Renal pelvis (tissue), 1 donor: ENCODE measurements at regions not wholly inside any gene's neighbourhood (a gene's known extent, or its start where the extent isn't known, plus 50 kb on each side); places are given as distances from the start of the nearest gene placed in this dataset.
A peak's percentile ranks its signal among the peaks of the same experiment; 100 is the strongest.

ENCODE experiments used
- DNase-seq: peaks from one replicate; pipeline ENCODE4 v3.0.0-alpha.2; 2013

DNA sequence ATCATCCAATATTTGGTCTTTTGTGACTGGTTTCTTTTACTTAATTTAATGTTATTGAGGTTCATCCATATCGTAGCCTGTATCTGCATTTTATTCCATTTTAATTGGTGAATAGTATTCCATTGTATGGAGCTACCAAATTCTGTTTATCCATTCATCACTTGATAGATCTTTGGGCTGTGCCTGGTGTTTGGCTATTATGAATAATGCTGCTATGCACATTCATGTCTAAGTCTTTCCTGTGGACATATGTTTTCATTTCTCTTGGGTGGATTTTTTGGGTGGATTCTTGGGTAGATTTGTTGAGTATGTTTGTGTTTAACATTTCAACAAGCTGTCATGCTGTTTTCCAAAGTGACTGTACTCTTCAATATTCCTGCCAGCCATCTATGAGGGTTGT, 52.5 kb upstream of the NEDD4L start:
- no peak for DNase-seq

DNA sequence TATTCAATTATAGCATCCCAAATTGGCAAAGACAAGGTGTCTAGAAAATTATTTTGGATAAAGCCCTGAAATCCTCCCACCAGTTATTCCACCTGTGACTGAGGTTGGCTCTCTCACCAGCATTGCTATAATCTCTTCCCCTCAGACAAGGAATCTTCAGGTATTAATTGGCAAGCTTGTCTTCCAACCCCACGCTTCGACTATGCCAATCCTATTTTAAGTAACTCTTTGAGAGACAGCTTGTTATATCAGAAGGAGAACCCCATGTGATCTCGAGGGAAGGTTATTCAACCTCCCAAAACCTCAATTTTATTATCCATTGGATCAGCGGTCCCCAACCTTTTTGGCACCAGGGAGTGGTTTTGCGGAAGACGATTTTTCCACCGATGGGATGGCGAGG, 54.5 kb upstream of the NEDD4L start:
- DNase-seq = no peak

DNA sequence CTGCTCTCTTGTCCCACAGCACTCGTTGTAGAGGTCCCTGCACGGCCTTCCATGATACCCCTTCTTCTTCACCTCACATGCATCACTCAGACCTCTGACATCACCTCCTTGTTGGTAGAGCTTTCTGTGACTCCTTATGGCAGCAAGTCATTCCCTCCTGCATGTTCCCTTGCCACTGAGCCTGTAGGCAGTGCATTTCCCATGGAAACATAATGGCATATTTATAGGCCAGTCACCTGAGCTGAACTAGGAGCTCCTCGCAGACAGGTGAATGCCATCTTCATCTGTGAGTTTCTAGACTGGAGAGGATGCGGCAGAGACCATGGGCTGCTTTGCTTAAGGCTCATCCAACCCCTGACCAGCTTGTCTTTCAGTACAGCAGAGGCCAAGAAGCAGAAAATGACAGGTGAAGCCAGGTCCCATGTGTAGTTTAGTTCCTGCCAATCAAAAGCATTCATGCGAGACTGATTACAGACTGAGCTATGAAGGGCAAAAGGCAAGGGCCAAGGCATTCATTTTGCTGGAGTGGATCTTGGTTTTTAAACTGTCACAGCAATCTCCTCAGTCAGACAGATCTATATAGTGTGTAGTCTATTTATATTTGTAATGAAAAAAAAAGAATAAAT, 59.4 kb upstream of the NEDD4L start:
- DNase-seq = peak; percentile 30

DNA sequence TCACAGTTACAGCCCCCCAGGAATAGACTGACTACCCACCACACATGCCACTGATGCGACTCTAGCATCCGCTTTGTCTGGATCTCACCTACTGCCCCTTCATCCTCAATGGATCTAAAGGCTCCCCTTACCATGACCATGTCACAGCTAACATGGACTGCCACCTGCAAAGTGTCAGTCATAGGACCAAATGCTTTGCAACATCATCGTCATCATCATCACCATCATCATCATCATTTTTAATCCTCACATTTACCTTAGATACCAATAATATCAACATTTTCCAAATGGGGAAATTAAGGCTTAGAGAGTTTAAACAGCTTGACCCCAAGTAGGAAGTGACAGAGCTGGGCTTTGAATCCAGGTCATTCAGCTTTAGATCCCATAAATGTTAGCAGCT, 60.1 kb upstream of the NEDD4L start:
- no peak for DNase-seq

DNA sequence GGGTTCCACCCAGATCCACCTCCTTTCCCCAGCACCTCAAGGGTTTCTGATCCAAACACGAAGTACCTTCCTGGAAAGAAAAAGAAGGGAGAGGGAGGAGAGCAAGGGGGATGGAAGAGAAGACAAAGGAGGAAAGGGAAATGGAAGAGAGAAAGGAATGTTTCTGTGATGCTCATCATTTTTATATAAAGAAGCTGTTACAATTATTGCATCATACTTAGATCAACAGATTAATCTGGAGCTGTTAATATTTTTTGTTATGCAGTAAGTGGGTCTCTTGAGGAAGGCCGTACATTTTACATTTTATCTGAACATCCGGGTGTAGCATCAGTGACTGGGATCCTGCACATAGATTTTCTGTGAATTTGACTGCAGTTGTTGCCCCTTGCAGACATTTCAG, 60.6 kb upstream of the NEDD4L start:
- no peak for DNase-seq

DNA sequence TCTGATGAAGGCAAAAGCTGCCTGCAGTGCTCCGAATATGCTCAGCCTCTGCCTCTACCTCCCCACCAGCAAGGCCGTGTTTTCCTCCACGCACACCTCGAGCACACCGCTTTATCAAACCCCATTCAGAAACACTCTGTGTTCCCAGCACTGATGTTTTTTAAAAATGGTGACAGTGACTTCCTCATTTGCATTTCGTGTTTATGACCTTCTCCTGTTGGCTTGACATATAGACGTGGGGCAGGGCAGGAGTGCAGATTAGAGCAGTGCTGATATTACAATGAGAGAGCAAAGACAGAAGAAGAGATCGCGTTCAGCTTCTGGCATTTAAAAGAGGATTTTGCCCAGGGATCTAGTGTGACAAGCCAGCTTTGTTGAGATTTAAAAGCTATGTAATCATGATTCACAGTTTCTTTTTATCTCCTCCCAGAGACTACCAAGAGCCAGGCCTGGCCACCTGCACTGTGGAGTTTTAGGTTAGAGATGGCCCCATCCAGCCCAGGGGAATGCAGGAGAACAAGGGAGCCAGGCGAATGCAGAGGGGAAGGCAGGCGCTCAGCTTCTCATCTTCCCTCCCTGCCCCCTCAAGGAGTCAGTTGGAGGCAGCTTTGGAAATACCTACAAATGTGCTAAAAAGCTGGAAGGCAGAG, 61.5 kb upstream of the NEDD4L start:
- DNase-seq = no peak

DNA sequence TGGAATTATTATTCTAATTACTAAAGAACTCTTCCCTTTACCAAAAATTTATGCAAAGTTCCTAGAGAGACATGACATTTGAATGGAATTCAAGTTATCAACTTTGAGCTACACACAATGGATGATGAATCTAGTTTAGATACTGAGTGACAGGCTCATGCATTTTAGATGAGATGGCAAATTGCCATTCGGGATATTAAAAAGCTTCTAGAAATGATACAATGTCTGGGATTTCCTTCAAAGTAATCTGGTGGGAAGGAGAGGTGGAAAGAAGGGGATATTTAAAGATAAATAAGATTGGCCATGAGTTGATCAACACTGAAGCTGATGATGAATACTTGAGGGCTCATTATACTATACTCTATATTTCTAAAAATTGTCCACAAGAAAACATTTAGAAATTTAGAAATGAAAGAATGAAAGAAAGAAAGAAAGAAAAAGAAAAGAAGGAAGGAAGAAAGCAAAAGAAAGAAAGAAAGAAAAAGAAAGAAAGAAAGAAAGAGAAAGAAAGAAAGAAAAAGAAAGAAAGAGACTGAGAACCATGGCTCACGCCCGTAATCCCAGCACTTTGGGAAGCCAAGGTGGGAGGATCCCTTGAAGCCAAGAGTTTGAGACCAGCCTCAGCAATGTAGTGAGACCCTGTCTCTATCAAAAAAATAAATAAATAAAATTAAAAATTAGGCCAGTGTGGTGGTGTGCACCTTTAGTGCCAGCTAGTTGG, 62.6 kb upstream of the NEDD4L start:
- no peak for DNase-seq

DNA sequence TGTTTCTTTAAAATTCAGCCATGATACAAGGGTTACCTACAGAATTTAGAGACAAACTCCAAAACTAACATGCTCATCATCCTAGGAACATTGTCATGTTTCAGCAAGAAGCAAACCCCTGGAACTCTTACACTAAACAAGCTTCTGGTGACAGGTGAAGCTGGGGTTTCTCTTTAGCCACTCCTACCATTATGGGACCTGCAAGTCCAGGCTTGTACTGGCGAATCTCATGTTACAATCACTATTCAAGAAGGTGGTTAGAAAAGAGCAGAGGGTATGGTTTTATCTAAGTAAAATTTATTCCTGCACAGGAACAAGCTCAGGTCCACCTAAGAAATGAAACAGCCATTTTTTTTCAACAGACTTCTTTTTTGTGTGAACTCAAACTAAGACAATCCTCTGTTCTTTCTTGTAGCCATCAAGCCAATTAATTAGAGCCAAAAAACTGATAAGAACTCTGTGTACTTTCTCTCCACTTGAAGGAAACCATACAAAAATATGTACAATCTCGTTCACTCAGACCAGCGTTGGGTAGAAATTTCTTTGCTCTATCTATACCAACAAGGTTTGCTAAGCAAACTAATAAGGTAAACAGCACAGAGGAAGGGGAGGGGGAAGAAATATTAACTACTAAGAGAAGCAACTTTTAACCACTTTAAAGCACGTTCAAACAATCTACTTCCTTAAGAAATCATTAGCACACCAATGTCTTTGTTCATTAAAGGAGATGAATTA, 63.3 kb upstream of the NEDD4L start:
- no peak for DNase-seq

DNA sequence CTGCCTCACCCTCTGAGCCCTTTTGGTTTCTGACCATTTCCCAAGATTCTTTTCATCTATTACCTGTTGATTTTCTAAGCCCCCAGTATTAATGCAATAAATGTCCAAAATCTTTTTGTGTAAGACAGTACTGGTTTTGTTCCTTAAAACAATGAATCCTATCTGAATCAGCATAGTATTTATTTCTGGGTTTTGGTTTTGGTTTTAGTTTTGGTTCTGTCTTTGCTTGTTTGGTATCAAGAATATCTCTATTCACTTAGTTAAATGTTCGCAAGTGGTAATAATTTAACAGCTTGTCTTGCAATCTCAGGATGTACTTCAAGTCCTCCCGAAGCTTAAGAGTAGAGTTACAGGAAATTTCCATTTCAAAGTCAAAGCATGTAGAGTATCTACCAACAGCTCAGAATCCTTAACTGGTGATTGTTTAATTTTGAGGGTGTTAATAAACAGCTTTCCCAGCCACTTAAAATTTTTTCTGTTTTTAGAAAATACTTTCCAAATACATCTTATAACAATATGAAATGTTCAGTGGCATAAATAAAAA, 67.7 kb upstream of the NEDD4L start:
- no peak for DNase-seq

DNA sequence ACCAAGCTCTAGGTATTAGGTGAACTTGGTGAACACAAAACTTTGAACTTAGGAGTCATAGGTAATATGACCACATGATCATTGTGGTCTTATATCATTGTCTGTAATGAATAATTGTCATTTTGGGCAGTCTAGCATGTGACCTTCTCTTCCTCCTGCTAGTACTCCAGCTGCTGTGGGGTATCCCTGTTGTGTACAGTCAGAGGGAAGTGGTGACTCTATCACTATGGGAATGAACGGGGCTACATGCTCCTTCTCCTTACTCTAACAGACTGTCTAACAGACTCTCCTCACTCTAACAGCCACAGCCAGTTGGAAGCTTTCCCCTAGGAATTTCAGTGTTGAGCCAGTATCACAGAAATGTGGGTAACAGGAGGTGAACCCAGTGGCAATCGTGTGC, 68.2 kb upstream of the NEDD4L start:
- DNase-seq = no peak

DNA sequence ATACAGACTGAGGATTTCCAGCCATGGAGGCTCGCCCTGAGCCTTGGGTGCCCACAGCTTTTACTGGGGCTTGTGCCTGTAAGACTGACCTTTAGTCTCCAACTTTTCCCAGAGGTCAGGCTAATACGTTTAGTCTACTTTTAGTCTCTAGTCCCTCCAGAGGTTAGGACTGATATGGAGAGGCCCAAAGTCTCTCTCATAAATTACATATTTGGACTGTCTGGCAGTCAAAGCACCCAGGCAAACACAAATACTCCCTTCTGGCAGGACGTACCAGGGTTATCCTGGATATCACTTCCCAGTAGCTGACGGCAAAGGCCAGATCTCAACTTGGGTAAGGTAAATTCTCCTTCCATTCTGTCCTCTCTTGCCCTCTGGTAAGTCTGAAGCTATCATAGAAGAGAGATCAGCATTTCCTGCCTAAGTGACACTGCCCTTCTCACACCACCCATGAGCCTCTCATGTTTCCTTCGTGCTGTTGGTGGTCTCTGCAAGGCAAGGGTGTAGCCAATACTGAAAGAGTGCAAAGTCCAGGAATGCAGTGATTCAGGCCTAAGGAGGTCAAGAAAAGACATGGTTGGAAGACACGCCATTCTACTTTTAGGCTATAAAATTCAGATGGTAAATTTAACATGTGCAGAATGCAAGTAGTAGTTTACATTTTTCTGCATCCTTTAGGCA, 69.3 kb upstream of the NEDD4L start:
- DNase-seq = no peak

DNA sequence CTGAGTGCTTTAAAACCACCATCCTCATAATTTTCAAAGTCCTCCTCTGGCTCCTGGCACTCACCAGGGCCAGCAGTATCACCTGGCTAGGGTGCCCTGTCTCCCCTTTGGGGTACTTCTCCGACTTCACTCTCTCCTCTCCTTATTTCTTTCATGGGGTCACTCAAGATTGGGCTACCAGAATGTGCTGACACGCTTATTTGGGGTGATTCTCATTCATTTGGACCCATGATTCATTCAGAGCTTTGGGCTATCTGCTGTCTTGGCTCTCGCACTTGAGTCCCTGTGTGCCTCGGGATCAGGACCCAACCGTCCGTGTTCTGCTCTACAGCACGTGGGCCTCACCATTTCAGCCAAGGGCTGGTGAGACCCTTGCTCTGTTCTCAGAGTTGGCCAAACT, 70.1 kb upstream of the NEDD4L start:
- no peak for DNase-seq

DNA sequence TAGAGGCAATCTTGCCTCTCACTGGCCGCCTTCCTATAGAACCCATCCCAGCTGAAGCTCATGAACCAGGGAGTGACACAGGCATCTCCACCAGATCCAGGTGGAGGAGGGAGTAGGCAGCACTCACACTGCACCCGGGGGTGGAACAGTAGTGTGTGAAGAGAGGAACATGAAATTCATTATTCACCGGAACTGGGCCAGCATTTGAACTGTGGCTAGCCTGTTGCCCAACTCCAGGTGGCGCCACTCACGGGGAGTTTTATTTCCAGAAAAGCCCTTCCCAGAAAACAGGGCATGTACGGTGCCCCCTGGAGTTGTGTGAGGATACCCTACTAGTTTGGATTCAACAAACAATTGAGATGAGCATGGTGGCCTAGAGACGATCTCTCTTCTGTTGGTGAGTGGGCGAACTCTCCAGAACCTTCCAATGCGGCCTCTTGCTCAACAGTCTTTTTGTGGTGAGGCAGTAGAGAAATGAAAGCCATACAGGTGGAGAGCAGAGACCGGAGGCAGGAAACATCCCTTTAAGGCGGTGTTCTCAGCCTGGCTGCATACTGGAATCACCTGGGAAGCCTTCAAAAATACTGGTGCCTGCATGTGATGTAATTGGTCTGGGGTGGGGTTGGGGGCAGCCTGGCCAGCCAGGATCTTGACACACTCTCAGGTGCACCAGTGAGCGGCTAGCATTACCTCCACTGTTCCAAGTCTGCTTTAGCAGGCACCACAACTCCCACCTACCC, 73.5 kb upstream of the NEDD4L start:
- no peak for DNase-seq

DNA sequence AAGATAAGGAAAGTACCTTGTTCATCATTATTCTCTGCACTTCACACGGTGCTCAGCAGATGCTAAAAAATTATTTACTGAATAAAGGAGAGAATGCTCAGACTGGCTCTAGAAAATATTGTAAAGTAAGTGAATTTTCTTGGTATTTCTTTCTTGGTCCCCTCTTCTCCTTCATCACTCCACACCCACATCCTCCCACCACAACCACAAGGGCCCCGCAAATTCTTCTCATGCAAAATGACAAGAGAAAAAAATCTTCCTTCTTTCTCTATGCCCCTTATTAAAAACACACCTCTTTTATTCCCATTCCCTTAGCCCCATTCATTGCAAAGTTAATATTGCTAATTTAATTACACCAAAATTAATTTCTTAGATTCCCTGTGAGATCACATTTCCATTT, 74.2 kb upstream of the NEDD4L start:
- no peak for DNase-seq

DNA sequence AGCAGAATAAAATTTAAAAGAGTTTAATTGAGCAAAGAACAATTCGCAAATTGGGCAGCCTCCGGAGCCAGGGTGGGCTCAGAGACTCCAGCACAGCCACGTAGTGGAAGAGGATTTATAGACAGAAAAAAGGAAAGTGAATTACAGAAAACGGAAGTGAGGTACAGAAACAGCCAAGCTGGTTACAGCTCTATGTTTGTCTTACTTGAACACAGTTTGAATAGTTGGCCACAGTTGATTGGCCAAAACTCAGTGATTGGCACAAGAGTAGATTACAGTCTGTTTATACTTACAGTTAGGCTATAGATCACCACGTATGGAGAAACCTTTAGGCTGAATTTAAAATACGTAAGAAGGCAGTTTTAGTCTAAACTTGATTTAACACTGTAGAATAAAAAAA, 78.8 kb upstream of the NEDD4L start:
- no peak for DNase-seq

DNA sequence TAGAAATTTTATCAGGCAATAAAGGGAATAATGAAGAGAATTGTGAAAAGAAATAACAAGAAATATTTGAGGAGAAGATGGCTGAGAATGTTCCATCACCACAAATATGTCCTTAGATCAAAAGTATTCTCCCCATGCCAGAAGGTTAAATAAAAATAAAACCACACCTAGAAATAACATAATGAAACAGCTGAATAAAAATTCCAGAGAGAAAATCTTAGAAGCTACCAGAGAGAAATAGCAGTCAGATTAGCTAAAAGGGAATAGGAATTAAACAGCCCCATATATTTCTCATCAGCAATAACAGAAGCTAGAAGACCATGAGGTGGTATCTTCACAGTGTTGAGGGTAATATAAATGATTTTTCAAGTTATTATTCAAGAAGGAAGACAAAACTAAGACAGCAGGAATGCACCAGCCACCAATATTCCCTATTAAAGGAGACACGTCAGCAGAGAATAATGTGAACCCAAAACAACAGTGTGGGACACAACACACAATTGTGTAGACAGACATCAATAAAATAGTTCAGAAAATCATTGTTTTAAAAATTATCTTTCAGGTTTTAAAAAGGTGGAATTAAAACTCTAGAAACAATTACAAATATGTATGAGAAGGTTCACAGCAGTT, 82.0 kb upstream of the NEDD4L start:
- DNase-seq = no peak

DNA sequence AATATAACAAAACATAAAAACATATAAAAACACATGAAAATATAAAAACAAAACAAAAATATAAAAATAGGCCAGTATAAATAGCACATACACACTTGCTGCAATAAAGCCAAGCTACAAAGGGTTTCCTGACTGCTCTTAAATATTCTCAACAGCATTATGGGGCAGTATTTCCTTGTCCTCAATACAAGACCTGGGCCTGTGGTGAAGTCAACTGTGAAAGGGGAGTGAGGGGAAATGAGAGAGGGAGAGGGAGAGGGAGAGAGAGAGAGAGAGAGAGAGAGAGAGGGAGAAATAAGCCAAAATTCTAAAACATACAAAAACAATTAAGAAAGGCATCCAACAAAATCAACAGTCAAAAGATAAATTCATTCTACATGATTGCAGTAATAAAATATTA, 82.6 kb upstream of the NEDD4L start:
- DNase-seq = no peak

DNA sequence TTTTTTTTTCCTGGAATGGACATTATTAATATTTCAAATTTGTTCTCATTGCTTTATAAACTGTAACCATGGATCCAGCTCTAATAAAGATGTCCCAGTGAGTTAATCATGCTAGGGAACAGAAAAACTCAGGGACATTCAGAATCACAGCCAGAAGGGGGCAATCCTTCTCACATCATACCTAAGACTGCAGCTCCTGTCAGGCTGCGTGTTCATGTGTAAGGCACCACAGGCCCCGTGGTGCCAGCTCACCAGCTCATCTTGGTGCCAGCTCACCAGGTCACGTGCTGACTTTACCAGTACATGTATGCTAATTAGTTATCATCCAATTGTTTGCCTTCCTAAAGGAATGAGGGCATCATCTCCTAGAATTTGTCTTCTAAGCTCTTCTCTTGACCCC, 84.7 kb upstream of the NEDD4L start:
- DNase-seq = peak; percentile 29

DNA sequence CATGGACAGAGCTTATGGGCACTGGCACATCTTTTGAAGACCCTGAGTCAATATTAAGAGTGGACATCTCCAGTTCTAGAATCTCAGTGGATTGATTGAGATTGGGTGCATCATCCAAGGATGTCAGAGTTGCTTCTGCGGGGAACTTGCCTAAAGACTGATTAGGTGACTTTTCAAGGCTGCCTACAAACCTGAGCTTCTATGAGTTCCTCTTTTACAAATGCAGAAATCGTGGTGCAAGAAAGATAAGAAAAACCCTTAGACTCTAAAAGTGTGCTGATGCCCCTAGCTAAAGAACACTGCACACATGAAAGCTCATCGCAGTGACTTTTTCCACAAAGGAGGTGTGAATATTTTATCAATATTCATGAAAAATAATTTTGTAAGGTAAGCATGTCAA, 86.8 kb upstream of the NEDD4L start:
- DNase-seq = no peak

DNA sequence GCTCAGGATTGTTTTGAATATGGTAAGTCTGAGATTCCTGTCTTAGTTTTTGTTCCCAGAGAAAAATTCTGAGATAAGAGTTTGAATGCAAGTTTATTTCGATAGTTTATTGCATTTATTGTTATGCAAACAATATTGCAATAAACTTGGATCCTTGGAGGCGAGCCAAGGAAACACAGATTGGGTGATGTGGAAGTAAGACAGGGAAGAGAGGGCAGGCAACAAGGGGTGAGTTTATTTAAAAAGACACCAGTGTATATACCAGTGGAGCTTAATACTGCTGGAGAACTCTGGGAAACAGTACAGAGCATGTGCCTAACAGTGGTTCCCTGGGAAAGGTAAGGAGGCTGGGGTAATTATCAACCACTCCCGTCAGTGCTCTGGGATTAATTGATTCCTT, 87.5 kb upstream of the NEDD4L start:
- DNase-seq = no peak

DNA sequence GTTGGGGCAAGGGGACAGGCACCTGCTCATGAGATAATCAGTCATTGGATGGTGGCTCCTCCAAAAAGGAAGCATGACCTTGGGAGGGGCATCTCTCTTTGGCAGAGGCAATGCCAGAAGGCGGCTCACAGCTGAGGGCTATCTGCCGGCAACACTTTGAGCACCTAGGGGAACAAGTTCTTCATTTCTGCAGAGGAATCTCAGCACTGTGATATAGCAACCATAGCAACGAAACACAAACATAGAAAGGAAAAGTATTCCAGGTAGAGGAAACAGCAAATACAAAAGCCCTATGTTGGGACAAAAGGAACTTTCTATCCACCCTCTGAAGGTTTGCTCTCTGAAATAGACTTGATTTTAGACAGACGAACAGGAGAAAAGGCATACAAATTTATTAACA, 89.1 kb upstream of the NEDD4L start:
- no peak for DNase-seq
